Right atrium auricular region (tissue), 2 donors: ENCODE measurements at regions not wholly inside any gene's neighbourhood (a gene's known extent, or its start where the extent isn't known, plus 50 kb on each side); places are given as distances from the start of the nearest gene placed in this dataset.

Source experiments
- DNase-seq: peaks from one replicate; pipeline ENCODE4 v3.0.0-alpha.2; 2019; ENCODE audit warnings: low spot score
- H3K27ac ChIP-seq, 2 donors: fragments of 200-600 bp; sonication (generic); 1 replicate in 1 of 2; 2 replicates in 1 of 2; pipeline ENCODE4 v1.5.1; 2016 to 2019
- H3K27me3 ChIP-seq, 2 donors: fragments of 200-600 bp; sonication (generic); one replicate each; pipeline versions ENCODE4 v1.5.1 to v1.6.0; 2017 to 2019
- H3K36me3 ChIP-seq: fragments of 200-600 bp; sonication (generic); one replicate; pipeline ENCODE4 v1.5.1; 2016
- H3K4me1 ChIP-seq, 2 donors: fragments of 200-600 bp; sonication (generic); one replicate each; pipeline versions ENCODE4 v1.5.1 to v1.6.0; 2017 to 2019
- H3K4me3 ChIP-seq, 2 donors: fragments of 200-600 bp; sonication (generic); 1 replicate in 1 of 2; 2 replicates in 1 of 2; pipeline ENCODE4 v1.5.1; 2017 to 2019; ENCODE audit warnings: mild to moderate bottlenecking in 1 of 2, moderate library complexity in 1 of 2
- H3K9me3 ChIP-seq, 2 donors: fragments of 200-600 bp; sonication (generic); one replicate each; pipeline ENCODE4 v1.5.1; 2019
- CTCF ChIP-seq, 2 donors: fragments of 200-600 bp; sonication (generic); IDR thresholded peaks; one replicate each; pipeline ENCODE4 v1.5.1; 2019; ENCODE audit warnings: antibody characterized with exemption in 2 of 2

- H3K27me3 ChIP-seq, result no peaks in the 10 kb centered on the region
- H3K27ac ChIP-seq, result no peak overlapping the region
- no peaks in the 10 kb centered on the region for H3K36me3 ChIP-seq
- H3K4me3 ChIP-seq, result no peak overlapping the region
- no peak for DNase-seq
- no peak for TF ChIP-seq CTCF (IDR thresholded peaks at IDR 0.05)
- peaks cover 0 to 5% of the 10 kb centered on the region in 2 donors for H3K4me1 ChIP-seq
- H3K9me3 ChIP-seq, result no peaks in the 10 kb centered on the region
These were observed 78.1 kb upstream of the TTC34 start for GRCh38 chr1:2879591-2879990.

DNA sequence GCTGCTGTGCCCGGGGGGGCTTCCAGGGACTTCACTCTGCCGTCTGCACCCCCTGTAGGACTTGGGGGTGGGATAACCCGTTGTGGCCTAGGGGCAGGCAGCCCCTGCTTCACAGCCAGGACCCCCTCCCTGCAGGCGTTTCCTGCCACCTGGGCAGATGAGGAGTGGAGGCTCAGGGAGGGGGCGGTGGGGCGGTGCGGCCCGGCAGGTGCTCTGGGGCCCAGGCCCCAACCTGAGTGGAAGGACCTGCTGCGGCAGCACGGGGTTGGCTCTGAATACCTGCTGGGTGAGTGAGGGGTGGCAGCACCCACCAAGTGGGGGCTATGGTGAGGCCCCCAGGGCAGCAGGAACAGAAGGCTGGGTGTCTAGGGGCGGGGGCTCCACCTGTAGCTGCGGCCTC is 78.6 kb upstream of the TTC34 start:
- no peak for TF ChIP-seq CTCF (IDR thresholded peaks at IDR 0.05)
- no peak overlapping the region for H3K27ac ChIP-seq
- H3K4me3 ChIP-seq, result no peak overlapping the region
- H3K27me3 ChIP-seq, result no peaks in the 10 kb centered on the region
- H3K4me1 ChIP-seq, result no peaks in the 10 kb centered on the region
- H3K36me3 ChIP-seq, result no peaks in the 10 kb centered on the region
- DNase-seq, result no peak
- no peaks in the 10 kb centered on the region for H3K9me3 ChIP-seq

DNA sequence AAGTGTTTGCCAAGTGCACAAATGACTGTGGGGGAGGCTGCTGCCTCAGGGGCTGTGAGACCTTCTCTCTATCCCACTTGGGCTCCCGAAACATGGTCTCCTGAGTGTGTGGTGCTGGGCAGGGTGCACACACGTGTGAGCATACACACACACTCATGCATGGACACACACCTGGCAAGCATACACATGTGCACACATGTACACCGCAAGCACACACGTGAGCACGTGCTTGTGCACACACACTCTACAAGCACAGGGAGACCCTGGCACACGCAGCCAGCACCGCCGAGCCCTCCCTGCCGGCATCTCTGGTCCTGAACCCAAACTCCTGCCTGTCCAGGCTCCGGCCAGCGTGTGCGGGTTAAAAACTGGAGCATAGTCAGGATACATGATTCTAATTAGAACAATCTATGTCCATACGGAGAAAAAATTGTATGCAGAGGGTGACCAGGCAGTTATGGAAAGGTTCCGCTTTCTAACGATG is 79.4 kb upstream of the TTC34 start:
- no peaks in the 10 kb centered on the region for H3K27me3 ChIP-seq
- TF ChIP-seq CTCF (IDR thresholded peaks at IDR 0.05), result no peak
- H3K36me3 ChIP-seq, result no peaks in the 10 kb centered on the region
- H3K4me3 ChIP-seq, result no peak overlapping the region
- H3K4me1 ChIP-seq, result no peaks in the 10 kb centered on the region
- DNase-seq, result no peak
- no peaks in the 10 kb centered on the region for H3K9me3 ChIP-seq
- H3K27ac ChIP-seq, result no peak overlapping the region

GRCh38 chr1:2881556-2881955 is 80.1 kb upstream of the TTC34 start:
- H3K36me3 ChIP-seq, result no peaks in the 10 kb centered on the region
- no peak overlapping the region for H3K27ac ChIP-seq
- no peaks in the 10 kb centered on the region for H3K27me3 ChIP-seq
- no peak for TF ChIP-seq CTCF (IDR thresholded peaks at IDR 0.05)
- no peaks in the 10 kb centered on the region for H3K4me1 ChIP-seq
- no peaks in the 10 kb centered on the region for H3K9me3 ChIP-seq
- H3K4me3 ChIP-seq, result no peak overlapping the region
- DNase-seq, result no peak

DNA sequence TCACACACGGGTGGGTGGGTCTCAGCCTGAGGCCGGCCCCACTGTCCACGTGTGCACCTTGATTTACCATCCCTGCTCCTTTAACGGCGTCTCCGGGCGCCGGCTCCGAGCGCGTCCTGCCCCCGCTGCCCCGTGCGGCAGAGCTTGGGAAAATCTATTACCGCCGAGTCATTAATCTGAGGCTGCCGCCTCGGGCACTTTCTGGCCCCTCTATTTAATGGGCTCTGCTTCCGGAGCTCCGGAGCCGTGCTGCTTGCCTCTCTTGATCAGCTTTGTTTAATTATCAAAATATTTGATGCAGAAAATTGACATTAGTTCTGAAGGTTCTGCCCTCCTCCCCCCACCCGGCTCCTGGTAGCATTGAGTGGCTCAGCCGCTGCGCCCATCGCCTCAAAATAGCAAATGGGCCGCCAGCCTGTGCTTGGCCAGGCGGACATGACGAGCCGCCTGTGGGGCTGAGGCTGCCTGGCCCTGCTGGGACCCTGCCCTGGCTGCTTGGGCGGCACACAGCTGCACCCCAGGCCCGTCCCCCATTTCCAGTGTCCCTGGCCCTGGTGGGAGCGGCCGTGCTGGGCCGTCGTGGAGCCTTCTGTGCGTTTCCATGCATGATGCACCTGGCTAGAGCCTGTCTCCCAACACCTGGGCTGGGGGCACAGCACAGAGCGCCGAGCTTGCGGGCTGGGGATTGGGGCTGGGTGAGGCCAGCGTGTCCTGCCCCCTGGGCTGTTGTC is 81.6 kb upstream of the TTC34 start:
- DNase-seq, result no peak
- TF ChIP-seq CTCF (IDR thresholded peaks at IDR 0.05), result no peak
- H3K9me3 ChIP-seq, result no peaks in the 10 kb centered on the region
- no peaks in the 10 kb centered on the region for H3K4me1 ChIP-seq
- no peaks in the 10 kb centered on the region for H3K36me3 ChIP-seq
- H3K27me3 ChIP-seq, result no peaks in the 10 kb centered on the region
- H3K4me3 ChIP-seq, result no peak overlapping the region
- H3K27ac ChIP-seq, result no peak overlapping the region

DNA sequence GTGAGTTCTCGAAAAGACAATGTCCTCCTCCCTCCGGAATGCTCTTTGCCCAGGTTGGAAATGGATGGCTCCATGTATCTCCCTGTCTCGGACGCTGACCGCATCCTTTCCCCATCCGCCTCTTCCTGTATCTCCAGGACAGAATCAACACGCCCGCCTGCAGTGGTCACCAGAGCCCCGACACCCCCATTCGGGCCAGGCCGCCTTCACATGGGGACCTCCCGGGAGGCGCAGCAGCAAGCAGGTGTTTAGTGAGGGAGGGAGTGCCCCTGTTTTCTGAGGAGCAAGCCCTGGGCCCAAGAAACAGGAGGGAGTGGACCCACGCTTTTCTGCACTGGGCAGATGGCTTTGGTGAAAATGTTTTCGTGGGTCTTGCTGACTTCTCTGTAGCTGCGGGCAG is 83.5 kb upstream of the TTC34 start:
- H3K27me3 ChIP-seq, result no peaks in the 10 kb centered on the region
- no peaks in the 10 kb centered on the region for H3K9me3 ChIP-seq
- TF ChIP-seq CTCF (IDR thresholded peaks at IDR 0.05), result no peak

More for the DNA sequence above, 83.5 kb upstream of the TTC34 start:
- Histone ChIP-seq H3K27ac (no peak overlapping the region), H3K4me3 (no peak overlapping the region), H3K36me3 (no peaks in the 10 kb centered on the region), H3K4me1 (no peaks in the 10 kb centered on the region)
- DNase-seq, result no peak
